ENCODE measurements at regions not wholly inside any gene's neighbourhood (a gene's known extent, or its start where the extent isn't known, plus 50 kb on each side); places are given as distances from the start of the nearest gene placed in this dataset.
"Not testable (repeated sequence)": the region's sequence is repeated elsewhere in the genome, so short reads cannot be mapped to it uniquely, and the experiment has no call there.

- DNase-seq (ENCODE audit: low read depth) = no peak
- peaks cover 6% of the 10 kb centered on the region for H3K27me3 ChIP-seq (ENCODE audit: control insufficient read depth, insufficient read depth, low read length)
- H3K4me3 ChIP-seq (ENCODE audit: low read depth, low read length) = no peak overlapping the region
- no peaks in the 10 kb centered on the region for H3K36me3 ChIP-seq (ENCODE audit: control insufficient read depth, insufficient read depth, low read length)
- TF ChIP-seq CTCF (IDR thresholded peaks at IDR 0.05; ENCODE audit: insufficient read depth, low read length, poor library complexity, severe bottlenecking) = no peak
These were observed 175.1 kb upstream of the ETV3 start for GRCh38 chr1:157313240-157313807.

DNA sequence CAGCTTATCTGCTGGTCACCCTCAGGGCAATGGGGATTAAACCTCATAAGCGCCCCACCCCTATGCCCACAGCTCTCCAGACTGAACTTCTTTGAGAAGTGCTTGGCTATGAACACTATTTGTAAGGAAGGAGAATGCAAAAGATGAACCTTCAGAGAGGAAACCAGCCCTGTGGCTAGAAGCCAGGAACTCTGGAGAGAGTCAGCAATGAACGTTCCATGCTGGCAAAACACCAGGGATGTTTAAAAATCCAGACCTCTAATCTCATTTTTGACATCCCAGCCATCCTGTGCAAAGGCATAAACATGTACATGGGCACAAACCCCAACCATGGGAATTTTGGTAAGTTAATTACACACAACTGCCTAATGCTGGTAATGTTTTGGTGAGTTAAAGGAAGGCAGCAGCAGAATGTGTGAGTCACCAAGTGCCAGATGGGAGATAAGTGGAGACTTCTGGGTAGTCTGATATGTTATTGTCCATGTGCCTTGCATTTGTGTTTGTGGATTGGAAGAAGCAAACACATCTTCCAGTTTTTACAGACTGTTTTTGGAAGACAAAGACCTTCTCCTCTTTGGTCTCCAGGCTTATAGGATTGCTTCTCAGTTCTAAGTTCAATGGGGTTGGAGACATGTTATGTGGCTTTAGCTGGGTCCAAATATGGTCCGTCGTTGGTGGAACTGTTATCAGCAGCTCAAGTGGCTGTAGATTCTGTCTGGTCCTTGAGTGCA is 174.1 kb upstream of the ETV3 start:
- Histone ChIP-seq H3K36me3 (ENCODE audit: control insufficient read depth, insufficient read depth, low read length) (no peaks in the 10 kb centered on the region), H3K27me3 (ENCODE audit: control insufficient read depth, insufficient read depth, low read length) (peaks cover 6% of the 10 kb centered on the region), H3K4me3 (ENCODE audit: low read depth, low read length) (no peak overlapping the region)
- DNase-seq (ENCODE audit: low read depth) = no peak
- no peak for TF ChIP-seq CTCF (IDR thresholded peaks at IDR 0.05; ENCODE audit: insufficient read depth, low read length, poor library complexity, severe bottlenecking)

DNA sequence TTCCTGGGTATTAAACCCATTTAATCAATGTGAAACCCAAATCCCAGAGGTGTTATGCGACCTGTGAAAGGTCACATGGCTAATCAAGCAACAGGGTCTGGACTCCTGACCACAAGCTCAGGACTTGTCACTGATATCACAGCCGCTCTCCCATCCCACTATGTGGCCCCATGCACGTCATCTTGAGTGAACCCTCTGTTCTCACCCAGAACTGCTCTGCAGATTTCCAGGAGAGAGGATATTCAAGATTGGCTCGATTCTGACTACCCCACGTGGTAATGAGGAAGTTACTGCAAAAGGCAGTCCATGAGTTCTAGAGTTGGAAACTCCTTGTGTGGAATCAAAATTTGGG is 173.5 kb upstream of the ETV3 start:
- Histone ChIP-seq H3K4me3 (ENCODE audit: low read depth, low read length) (no peak overlapping the region), H3K36me3 (ENCODE audit: control insufficient read depth, insufficient read depth, low read length) (no peaks in the 10 kb centered on the region), H3K27me3 (ENCODE audit: control insufficient read depth, insufficient read depth, low read length) (peaks cover 6% of the 10 kb centered on the region)
- DNase-seq (ENCODE audit: low read depth) = no peak
- no peak for TF ChIP-seq CTCF (IDR thresholded peaks at IDR 0.05; ENCODE audit: insufficient read depth, low read length, poor library complexity, severe bottlenecking)

DNA sequence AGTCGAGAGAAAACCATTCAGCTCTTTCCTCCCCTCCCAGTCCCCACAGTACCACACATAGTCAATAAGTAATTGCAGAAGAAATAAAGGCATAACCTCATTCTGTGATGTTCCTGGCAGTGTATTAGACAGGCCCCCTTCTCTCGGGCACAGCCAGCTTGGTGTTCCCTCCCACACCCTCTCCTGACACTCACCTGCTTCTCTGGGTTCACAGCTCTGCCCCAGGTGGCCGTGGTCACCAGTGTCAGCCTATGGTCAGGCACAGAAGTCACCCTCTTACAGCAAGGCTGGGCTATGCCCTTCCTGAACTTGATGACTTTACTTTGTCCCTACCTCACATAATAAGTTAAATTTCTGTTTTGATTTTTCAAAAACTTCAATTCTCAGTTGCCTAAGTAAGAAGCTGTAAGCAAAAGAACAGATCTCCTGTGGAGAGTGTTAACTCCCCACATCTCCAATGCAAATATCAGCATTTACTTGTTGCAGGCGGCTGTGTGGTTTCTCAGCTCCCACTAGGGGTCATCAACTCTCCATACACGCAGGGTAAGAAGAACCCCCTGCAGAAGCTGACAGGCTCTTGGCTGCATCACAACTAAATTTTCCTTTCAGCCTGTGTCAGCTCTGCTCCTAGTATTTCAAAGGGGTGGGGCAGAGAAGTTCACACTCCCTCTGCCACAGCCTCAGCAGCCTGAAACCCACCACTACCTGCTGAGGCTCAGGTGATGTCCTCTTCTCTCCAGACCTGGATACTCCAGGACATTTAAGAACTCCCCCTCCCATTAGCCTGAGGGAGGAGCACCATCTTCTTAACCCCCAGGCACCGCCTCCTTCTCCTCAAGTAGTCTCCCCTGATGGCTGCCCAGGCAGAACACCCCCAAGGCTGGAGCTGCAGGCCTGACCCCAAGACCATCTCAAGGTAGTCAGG is 172.9 kb upstream of the ETV3 start:
- H3K27me3 ChIP-seq (ENCODE audit: control insufficient read depth, insufficient read depth, low read length); H3K4me3 ChIP-seq (ENCODE audit: low read depth, low read length); DNase-seq (ENCODE audit: low read depth); H3K36me3 ChIP-seq (ENCODE audit: control insufficient read depth, insufficient read depth, low read length): not testable (repeated sequence)
- peak; percentile 25 for TF ChIP-seq CTCF (IDR thresholded peaks at IDR 0.05; ENCODE audit: insufficient read depth, low read length, poor library complexity, severe bottlenecking)

DNA sequence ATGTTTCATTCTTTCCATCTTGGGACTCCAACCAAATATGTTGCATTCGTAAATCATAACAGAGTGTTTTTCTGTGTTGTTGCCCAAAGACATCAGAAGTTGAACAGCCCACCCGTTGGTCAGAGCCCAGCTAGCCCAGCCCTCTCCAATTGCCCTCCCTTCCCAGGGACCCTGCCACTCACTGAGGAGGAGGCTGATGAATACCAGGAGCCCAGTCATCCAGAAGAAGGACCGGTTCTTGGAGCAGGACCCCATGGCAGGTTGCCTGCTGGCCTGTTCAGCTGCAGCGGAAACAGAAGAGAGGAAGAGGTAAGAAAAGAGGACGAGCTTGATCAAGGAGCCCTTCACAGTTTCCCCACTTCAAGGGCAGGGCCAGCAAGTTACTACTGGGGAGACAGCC is 172.2 kb upstream of the ETV3 start:
- no peak for TF ChIP-seq CTCF (IDR thresholded peaks at IDR 0.05; ENCODE audit: insufficient read depth, low read length, poor library complexity, severe bottlenecking)
- H3K27me3 ChIP-seq (ENCODE audit: control insufficient read depth, insufficient read depth, low read length) = peaks cover 6% of the 10 kb centered on the region
- DNase-seq (ENCODE audit: low read depth) = no peak
- H3K36me3 ChIP-seq (ENCODE audit: control insufficient read depth, insufficient read depth, low read length) = no peaks in the 10 kb centered on the region
- H3K4me3 ChIP-seq (ENCODE audit: low read depth, low read length) = no peak overlapping the region
